ENCODE measurements at regions not wholly inside any gene's neighbourhood (a gene's known extent, or its start where the extent isn't known, plus 50 kb on each side); places are given as distances from the start of the nearest gene placed in this dataset.

DNA sequence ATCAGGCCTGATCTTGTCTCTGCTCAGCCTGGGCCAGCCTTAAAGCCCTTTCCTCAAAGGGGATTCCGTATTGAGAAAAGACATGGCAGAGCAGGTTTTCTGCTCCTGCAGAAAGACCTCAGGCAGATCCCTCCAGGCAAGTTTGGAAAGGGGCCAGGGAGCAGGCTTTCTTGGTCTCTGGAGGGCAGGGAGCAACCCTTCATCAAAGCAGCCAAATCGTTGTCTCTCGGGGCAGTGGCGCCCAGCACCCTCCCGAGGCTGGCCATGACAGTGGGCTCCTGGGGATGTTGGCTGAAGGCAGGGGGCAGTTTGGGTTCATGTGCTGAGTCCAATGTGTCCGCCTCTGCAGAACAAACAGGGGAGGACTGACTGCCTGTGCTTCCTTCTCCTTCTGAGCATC, 168.4 kb upstream of the WSCD1 start:
- H3K27ac ChIP-seq (ENCODE audit: insufficient read length, low read depth, low read length), result no peak overlapping the region
- no peaks in the 10 kb centered on the region for H3K27me3 ChIP-seq (ENCODE audit: insufficient read depth, low read length)
- Mint-ChIP-seq H3K27me3 (ENCODE audit: low read depth) (peaks cover 2% of the 10 kb centered on the region; the same call in 1 of the 2 replicates), H3K36me3 (ENCODE audit: insufficient read depth in 1 of 3, low read depth in 3 of 3) (peaks cover 2 to 20% (median 16%) of the 10 kb centered on the region in 3 experiments; a peak in 6 of 7 replicates), H3K4me1 (peaks cover 28 to 29% of the 10 kb centered on the region in 2 experiments), H3K9me3 (peaks cover 17 to 26% of the 10 kb centered on the region in 2 experiments), H3K4me3 (no peak overlapping the region), H3K27ac (no peak overlapping the region; a peak in 1 of 7 replicates)
- H2AFZ ChIP-seq (ENCODE audit: low read length), result no peak overlapping the region
- no peak overlapping the region for H3K14ac ChIP-seq (ENCODE audit: insufficient read depth, low read length)
- no peak overlapping the region for H2BK5ac ChIP-seq (ENCODE audit: insufficient read length, low read length)
- H3K79me2 ChIP-seq (ENCODE audit: insufficient read depth, low read length), result no peaks in the 10 kb centered on the region
- H3K9me3 ChIP-seq (ENCODE audit: control insufficient read depth, low read depth, low read length), result no peaks in the 10 kb centered on the region
- no peaks in the 10 kb centered on the region for H4K20me1 ChIP-seq (ENCODE audit: control insufficient read depth, insufficient read depth, insufficient read length)
- no peak overlapping the region for H2BK120ac ChIP-seq (ENCODE audit: low read depth, low read length, poor library complexity, severe bottlenecking)
- no peak overlapping the region for H3K56ac ChIP-seq (ENCODE audit: insufficient read length, low read depth, low read length)
- no peak overlapping the region for H2AK5ac ChIP-seq (ENCODE audit: insufficient read length, low read length)
- no peak overlapping the region for H3K4ac ChIP-seq (ENCODE audit: low read depth, low read length)
- TF ChIP-seq, protein P1, sequence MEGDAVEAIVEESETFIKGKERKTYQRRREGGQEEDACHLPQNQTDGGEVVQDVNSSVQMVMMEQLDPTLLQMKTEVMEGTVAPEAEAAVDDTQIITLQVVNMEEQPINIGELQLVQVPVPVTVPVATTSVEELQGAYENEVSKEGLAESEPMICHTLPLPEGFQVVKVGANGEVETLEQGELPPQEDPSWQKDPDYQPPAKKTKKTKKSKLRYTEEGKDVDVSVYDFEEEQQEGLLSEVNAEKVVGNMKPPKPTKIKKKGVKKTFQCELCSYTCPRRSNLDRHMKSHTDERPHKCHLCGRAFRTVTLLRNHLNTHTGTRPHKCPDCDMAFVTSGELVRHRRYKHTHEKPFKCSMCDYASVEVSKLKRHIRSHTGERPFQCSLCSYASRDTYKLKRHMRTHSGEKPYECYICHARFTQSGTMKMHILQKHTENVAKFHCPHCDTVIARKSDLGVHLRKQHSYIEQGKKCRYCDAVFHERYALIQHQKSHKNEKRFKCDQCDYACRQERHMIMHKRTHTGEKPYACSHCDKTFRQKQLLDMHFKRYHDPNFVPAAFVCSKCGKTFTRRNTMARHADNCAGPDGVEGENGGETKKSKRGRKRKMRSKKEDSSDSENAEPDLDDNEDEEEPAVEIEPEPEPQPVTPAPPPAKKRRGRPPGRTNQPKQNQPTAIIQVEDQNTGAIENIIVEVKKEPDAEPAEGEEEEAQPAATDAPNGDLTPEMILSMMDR (conservative IDR thresholded peaks at IDR 0.05), result no peak
- H3K18ac ChIP-seq (ENCODE audit: insufficient read length, low read depth, low read length), result no peak overlapping the region
- DNase-seq, result no peak
- no peak overlapping the region for H2BK12ac ChIP-seq (ENCODE audit: insufficient read length, low read depth, low read length)
- no peak overlapping the region for H4K8ac ChIP-seq (replicated peaks; ENCODE audit: insufficient read length, low read depth, low read length)
- no peak overlapping the region for H3K23ac ChIP-seq (ENCODE audit: insufficient read length, low read depth, low read length)
- H4K5ac ChIP-seq (ENCODE audit: insufficient read length, low read depth, low read length), result no peak overlapping the region
- no peak overlapping the region for H2BK15ac ChIP-seq (ENCODE audit: low read depth, low read length)
- H3K23me2 ChIP-seq (ENCODE audit: insufficient read length, low read depth, low read length, poor library complexity, severe bottlenecking), result no peaks in the 10 kb centered on the region
- no peak overlapping the region for H4K91ac ChIP-seq (ENCODE audit: insufficient read length, low read depth, low read length)
- no peak overlapping the region for H3K4me2 ChIP-seq (ENCODE audit: insufficient read depth, insufficient read length, low read length)
- peaks cover 3% of the 10 kb centered on the region; the same call in 1 of the 2 replicates for H3K4me1 ChIP-seq (ENCODE audit: insufficient read depth, low read length)
- no peak overlapping the region for H2BK20ac ChIP-seq (ENCODE audit: low read depth, low read length, poor library complexity, severe bottlenecking)
- no peak overlapping the region for H3K9ac ChIP-seq (ENCODE audit: extremely low read depth, insufficient read length, low read length)
- no peak overlapping the region for H3T11ph ChIP-seq (ENCODE audit: low read length)
- H3K79me1 ChIP-seq (ENCODE audit: insufficient read depth, low read depth, low read length, poor library complexity, severe bottlenecking), result no peaks in the 10 kb centered on the region
- no CpG with 5 or more reads among the region's 6 CpGs for WGBS (ENCODE audit: extremely low coverage, insufficient read length, low lambda C conversion rate)
